BJ (cell line): ENCODE measurements at regions not wholly inside any gene's neighbourhood (a gene's known extent, or its start where the extent isn't known, plus 50 kb on each side); places are given as distances from the start of the nearest gene placed in this dataset.

Source experiments
- CTCF ChIA-PET: fragments of 350-600 bp; formaldehyde crosslinking; extraction: SDS; loops from one replicate; lab custom pipeline; 2021; ENCODE audit warnings: antibody characterized with exemption, inconsistent platforms; lab: Yijun Ruan, JAX
- POLR2A ChIA-PET: fragments of 300-600 bp; sonication (Branson Sonifier 250); formaldehyde crosslinking; extraction: SDS; loops from one replicate; lab custom pipeline; 2021; ENCODE audit warnings: antibody characterized with exemption; lab: Charles Lee
- DNase-seq: peaks from one replicate; pipeline ENCODE4 v3.0.0-alpha.2; 2011; ENCODE audit warnings: low read depth
- H3K27me3 ChIP-seq: 2 replicates; pipeline ENCODE4 v1.6.0; 2011; ENCODE audit warnings: low read length; ENCODE audit not compliant: control insufficient read depth, insufficient read depth
- H3K36me3 ChIP-seq: 2 replicates; pipeline ENCODE4 v1.5.1; 2011; ENCODE audit warnings: low read length; ENCODE audit not compliant: control insufficient read depth, insufficient read depth
- H3K4me3 ChIP-seq: 2 replicates; pipeline ENCODE4 v1.5.1; 2011; ENCODE audit warnings: low read depth, mild to moderate bottlenecking, control low read depth, low read length
- CTCF ChIP-seq: IDR thresholded peaks from 2 replicates; pipeline ENCODE4 v1.5.1; 2011; ENCODE audit warnings: low read depth, mild to moderate bottlenecking, control low read depth, inconsistent platforms, low read length, moderate library complexity; ENCODE audit not compliant: insufficient read depth

GRCh38 chr3:170636400-170636973 is 50.6 kb upstream of the SLC7A14 start:
- no peaks in the 10 kb centered on the region for H3K36me3 ChIP-seq
- CTCF ChIA-PET = interaction anchor here (1.6 to 1.8 kb wide), 3 partner anchors 9 to 176 kb away, joined by 4 to 6 read pairs (median 4); no protein-coding TSS in a partner anchor
- no peaks in the 10 kb centered on the region for H3K27me3 ChIP-seq
- TF ChIP-seq CTCF = no peak
- POLR2A ChIA-PET = no interaction called here
- no peak for DNase-seq
- no peak overlapping the region for H3K4me3 ChIP-seq
